T1000 (cell line): ENCODE measurements at regions not wholly inside any gene's neighbourhood (a gene's known extent, or its start where the extent isn't known, plus 50 kb on each side); places are given as distances from the start of the nearest gene placed in this dataset.

ENCODE experiments used
- DNase-seq: peaks from one replicate; lab custom pipeline; 2025; ENCODE audit warnings: mixed read lengths; lab: John Stamatoyannopoulos, UW

DNA sequence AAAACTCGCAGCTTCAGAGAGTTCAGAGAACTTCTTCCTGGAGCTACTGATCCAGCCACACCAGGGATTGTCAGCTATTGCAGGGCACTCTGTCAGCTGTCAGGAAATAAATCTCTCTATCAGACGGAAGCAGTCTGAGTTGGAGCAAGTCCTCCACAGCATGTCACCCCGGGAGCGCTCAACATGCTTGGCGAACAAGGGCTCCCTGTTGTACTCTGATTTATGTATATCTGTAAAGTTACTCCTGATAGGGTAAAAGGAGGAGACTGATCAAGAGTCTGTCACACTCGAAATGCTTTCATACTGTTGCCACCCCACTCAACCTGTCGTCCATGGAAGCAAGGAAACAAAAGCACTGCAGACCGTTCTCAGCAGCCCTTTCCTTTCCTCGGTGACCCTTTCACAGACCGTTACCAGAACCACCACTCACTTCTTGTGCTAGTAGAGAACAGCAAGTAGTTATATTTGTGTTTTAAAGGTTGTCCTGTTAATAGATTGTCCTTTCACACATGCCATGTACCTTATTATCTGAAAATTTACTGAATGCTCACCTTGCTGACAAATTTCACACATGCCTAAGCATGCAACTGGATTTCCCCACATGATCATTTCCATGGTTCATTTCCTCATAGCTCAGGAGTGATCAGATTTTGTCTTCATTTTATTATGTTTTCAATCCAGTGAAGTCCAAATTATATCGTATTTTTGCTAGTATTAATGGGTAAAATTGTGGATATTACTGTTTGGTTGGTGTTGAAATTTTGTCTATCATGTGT, 2108.9 kb upstream of the TENM3 start:
- DNase-seq = no peak

- no peak for DNase-seq
Measured at GRCh38 chr4:180141734-180142133, 2101.5 kb upstream of the TENM3 start.

DNA sequence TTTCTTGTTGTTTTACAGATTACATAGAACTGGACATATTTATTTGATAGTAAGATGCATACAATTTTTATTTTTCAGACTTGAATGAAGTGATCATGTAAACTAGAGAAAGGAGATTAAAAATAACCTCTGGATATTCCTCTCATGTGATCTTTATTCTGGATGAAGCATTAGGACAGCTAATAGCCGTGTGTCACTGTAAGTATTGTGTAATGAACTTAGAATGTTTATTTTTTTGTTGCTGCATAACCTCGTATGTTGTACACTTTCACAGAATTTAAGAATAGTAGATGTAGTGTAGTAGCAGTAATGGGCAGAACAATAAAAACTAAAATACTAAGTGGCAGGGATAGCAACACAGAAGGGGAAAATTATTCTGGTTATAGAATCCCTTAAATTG, 2094.5 kb upstream of the TENM3 start:
- DNase-seq = no peak

DNA sequence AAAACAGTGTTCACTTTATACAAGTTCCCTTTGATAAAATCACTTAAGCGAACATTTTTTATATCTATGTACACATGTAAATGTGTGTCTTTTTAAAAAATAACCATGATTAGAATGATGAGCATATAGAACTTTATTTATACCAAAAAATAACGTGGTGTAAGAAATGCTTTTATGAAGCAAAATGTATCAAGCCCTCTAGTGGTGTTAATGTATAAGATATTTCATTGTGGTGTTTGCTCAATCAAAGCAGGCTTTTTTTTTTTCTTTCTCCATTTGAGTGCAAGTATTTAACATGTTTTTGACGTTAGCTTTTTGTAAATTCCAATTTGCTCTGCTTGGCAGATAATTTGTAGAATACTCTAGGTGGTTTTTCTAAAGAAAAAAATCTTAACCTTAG, 2092.4 kb upstream of the TENM3 start:
- DNase-seq = no peak

- no peak for DNase-seq
Measured at GRCh38 chr4:180152831-180153230, 2090.4 kb upstream of the TENM3 start.

DNA sequence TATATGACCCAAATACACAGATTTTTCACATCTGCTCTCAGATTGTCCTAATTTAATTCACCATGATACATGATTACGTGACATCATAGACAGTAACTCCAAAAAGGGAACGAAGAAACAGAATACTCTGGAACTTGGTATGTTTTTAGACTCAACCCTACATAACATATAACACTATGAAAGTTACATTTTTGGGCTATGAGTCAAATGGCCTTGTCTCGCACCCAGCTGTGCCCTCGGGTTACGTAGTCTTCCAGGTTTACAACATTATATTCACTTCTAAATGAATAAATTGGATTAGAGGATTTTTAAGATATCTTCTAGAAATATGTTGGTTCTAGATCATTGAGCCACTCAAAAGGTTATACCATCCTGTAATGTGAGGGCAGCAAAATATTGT, 2089.6 kb upstream of the TENM3 start:
- DNase-seq = no peak

DNA sequence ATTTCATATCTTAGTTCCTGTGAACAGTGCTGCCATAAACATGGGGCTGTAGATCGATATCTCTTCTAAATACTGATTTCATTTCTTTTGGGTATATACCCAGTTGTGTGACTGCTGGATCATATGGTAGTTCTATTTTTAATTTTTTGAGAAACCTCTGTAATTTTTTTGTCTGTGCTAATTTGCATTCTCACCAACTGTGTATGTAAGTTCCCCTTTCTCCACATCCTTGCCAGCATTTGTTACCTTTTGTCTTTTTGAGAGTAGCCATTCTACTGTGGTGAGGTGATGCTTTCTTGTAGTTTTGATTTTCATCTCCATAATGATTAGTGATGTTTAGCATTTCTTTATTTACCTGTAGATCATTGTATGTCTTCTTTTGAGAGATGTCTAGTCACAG, 2086.5 kb upstream of the TENM3 start:
- DNase-seq = no peak

DNA sequence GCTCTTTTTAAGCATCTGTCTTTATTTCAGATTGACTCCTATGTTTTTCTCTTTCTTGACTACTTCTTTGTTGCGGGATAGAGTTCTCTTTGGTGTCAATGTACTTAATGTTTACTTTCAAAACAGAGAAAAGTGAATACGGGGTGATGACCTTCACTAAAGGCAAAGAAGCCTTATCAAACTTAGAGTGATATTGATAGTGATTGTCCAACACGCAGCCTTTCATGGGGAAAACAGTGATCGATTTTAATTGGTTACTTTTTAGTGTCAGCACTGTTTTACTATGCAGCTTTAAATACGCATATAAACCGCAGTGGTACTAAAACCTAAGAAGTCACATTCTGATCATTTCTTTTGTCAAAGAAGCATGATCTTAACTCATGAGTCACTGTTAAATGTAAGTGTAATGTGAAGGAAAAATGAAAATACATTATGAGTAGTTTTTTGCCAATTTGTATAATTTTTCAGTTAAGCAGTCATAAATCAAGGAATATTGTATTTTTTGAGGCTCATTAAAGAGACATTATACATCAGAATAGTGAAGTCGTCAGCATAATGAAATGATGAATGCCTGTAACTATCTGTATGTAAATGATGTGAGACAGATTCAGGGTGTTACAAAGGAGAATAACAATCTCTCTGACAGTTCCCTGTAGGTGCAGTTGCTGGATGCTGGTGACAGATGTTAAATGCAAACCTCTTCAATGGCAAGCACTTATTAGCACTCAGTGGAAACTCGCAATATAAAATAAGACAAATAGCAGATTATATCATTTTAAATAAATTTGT, 2082.8 kb upstream of the TENM3 start:
- no peak for DNase-seq

DNA sequence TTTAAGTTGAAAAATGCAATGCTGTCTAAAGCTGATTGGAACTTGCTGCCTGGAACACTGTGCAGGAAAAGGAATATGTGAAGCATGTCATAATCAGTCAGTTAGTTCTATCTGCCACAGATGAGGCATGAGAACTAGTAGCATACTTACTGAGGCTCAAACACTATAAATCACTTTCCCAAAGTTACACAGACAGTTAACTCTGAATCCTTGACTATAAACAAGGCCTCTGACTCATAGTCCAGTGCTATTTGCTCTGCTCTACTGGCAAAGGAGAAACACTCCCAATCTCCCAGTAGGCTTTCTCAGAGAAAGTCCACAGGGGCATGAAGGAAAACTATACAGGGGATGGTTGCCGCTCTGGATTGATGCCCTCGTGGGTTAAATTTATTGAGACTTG, 2078.4 kb upstream of the TENM3 start:
- no peak for DNase-seq

DNA sequence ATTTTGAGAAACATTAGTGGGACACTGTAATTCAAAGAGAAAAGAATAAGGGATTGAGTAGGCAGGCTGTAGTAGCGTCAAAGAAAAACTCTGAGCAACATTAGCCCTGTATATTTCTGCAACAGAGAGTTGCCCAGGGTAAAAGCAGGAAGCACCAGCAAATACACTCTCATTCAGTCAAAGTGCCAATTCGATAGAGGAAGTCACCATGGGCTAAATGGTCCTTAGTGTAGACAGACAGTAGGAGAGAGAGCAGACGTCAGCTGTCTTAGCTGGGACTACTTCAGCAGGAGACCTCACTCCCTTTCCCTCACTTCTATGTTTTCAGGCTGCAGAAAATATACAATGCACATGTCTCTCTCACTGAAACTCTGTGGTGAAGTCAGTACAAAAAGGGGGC, 2073.8 kb upstream of the TENM3 start:
- DNase-seq = no peak

DNA sequence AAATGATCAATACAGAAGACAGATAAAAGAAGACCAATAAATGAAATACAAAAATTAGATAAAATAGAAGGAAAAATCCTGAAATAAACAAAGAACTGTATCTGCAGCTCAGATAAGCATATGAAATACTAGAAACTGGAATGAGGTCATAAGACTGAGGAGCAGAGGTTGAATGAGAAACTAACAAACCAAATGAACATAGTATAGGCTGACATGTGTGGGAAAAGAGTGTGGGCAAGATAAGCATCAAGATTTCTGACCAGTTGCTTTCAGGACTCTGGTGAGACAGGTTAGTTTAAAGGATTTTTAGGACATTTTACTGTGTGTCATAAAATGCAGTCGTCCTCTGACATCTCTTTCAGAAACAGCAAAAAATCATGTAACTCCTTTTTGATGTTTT, 2073.2 kb upstream of the TENM3 start:
- DNase-seq = no peak

GRCh38 chr4:180179146-180179545, 2064.1 kb upstream of the TENM3 start:
- no peak for DNase-seq

GRCh38 chr4:180189666-180190065, 2053.5 kb upstream of the TENM3 start:
- DNase-seq = no peak

- DNase-seq = no peak
Measured at GRCh38 chr4:180190382-180190781, 2052.8 kb upstream of the TENM3 start.

DNA sequence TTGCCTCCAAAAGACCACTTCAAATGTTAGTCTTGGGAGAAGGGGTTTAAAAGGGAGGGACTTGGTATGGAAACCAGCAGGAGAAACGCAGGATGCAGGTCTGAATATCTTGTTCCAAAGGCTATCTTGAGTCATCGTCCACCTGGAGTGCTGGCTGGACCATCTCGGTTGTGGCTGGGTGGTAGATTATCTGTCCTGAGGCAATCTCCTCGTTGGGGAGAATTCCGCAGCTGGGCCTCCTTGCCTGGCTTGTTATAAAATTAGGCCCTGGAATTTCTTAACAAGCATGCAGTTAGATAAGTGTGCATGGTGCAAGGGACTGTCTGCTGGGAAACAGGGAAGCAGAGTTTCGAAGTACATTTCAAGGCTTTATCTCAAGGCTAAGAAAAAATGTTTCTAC, 2045.7 kb upstream of the TENM3 start:
- DNase-seq = no peak

GRCh38 chr4:180203349-180203748, 2039.9 kb upstream of the TENM3 start:
- no peak for DNase-seq

- no peak for DNase-seq
Measured at GRCh38 chr4:180205276-180205675, 2037.9 kb upstream of the TENM3 start.

DNA sequence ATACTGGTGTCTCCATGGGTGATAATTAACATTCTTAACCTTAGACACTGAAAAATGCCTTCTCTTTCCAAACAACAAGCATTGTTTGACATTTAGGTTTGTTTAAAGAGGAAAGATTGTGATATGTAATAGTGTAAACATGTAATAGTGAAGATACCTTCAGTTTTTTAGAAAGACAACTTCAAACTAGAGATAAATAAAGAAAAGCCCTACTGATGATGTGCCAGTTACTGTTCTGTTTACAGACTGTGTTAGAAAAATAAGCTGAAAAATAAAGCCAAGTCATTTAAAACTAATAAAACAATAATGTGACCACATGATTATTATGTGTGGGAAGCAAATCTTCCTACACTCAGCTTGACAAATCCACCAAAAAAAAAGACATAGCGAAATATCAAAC, 2035.3 kb upstream of the TENM3 start:
- no peak for DNase-seq

GRCh38 chr4:180217070-180217469, 2026.1 kb upstream of the TENM3 start:
- DNase-seq = no peak

- no peak for DNase-seq
Measured at GRCh38 chr4:180219080-180219479, 2024.1 kb upstream of the TENM3 start.

GRCh38 chr4:180225977-180226376, 2017.2 kb upstream of the TENM3 start:
- DNase-seq = no peak

GRCh38 chr4:180234730-180235129, 2008.5 kb upstream of the TENM3 start:
- DNase-seq = no peak

DNA sequence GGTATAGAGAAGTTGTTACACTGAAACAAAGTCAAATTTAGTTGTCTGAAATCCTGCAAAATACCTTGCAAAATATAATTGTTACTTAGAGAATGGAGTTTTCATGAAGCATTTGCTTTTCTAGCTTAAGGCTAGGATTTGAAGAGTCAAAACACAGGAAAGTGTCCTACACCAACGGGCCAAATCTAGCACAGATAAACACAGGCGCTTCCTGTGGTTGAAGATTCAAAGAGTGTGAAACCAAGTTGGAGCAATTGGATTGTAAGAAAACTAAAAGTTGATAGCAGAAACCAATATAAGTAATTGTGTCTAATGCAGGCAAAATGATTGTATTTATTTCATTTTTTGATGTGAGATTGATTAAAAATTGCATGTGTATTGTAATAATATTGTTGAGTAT, 2002.5 kb upstream of the TENM3 start:
- DNase-seq = no peak

- no peak for DNase-seq
Measured at GRCh38 chr4:180253419-180253818, 1989.8 kb upstream of the TENM3 start.
